Kidney (tissue), 13 donors: ENCODE measurements at regions not wholly inside any gene's neighbourhood (a gene's known extent, or its start where the extent isn't known, plus 50 kb on each side); places are given as distances from the start of the nearest gene placed in this dataset.

Experiments used
- DNase-seq, 5 donors: peaks; one replicate each; pipeline ENCODE4 v3.0.0-alpha.2; 2013 to 2020
- FAIRE-seq: peaks from 2 replicates; lab custom pipeline; 2012; peaks lifted over from hg19 to GRCh38; lab: Jason Lieb, UNC
- H3K27ac ChIP-seq, 2 donors: one replicate each; pipeline ENCODE4 v1.7.0; 2013; ENCODE audit warnings: low read depth in 2 of 2, low read length in 2 of 2, inconsistent platforms in 1 of 2
- H3K27me3 ChIP-seq: one replicate; pipeline ENCODE4 v1.7.1; 2013; ENCODE audit warnings: low read length, inconsistent platforms; ENCODE audit not compliant: control insufficient read depth, insufficient read depth
- H3K36me3 ChIP-seq, 3 donors: one replicate each; pipeline versions ENCODE4 v1.7.0 to v1.7.1; 2013; ENCODE audit warnings: low read length in 3 of 3, control low read depth in 1 of 3, inconsistent platforms in 1 of 3; ENCODE audit not compliant: insufficient read depth in 3 of 3, control insufficient read depth in 2 of 3
- H3K4me1 ChIP-seq, 3 donors: one replicate each; pipeline versions ENCODE4 v1.7.0 to v1.7.1; 2013; ENCODE audit warnings: low read length in 3 of 3, inconsistent platforms in 1 of 3, low read depth in 1 of 3; ENCODE audit not compliant: control insufficient read depth in 2 of 3, insufficient read depth in 2 of 3
- H3K4me3 ChIP-seq, 3 donors: one replicate each; pipeline versions ENCODE4 v1.7.0 to v1.8.1; 2013; ENCODE audit warnings: low read length in 3 of 3, control low read depth in 1 of 3, inconsistent platforms in 1 of 3
- H3K9ac ChIP-seq, 3 donors: one replicate each; pipeline versions ENCODE4 v1.7.0 to v1.7.1; 2013; ENCODE audit warnings: low read length in 3 of 3, control low read depth in 1 of 3, inconsistent platforms in 1 of 3
- H3K9me3 ChIP-seq, 3 donors: one replicate each; pipeline versions ENCODE4 v1.7.0 to v1.7.1; 2013; ENCODE audit warnings: low read length in 3 of 3, control low read depth in 1 of 3, inconsistent platforms in 1 of 3; ENCODE audit not compliant: control insufficient read depth in 2 of 3, insufficient read depth in 1 of 3
- CTCF ChIP-seq: IDR thresholded peaks from 3 replicates; pipeline ENCODE4 v1.5.1; 2012; ENCODE audit warnings: mild to moderate bottlenecking, moderate library complexity, borderline replicate concordance; ENCODE audit not compliant: insufficient read depth; ENCODE audit errors: extremely low read depth
- intact Hi-C: fragments of 100-400 bp; cut with DNase I; formaldehyde crosslinking; loops from one replicate; pipeline ENCODE4 v1.11.1; 2022
- donor health status: control.
- donor health status: control.
- donor health status: control.
- donor health status: control.
- donor health status: control.
- donor health status: DM: yes; HTN: yes; CAD: no.
- donor health status: Normal renal cell carcinoma (clear cell type).

GRCh38 chr12:28066879-28067278 lies 94.3 kb upstream of the PTHLH start:
- H3K9me3 ChIP-seq = no peaks in the 10 kb centered on the region
- no peak overlapping the region for H3K4me3 ChIP-seq
- intact Hi-C loops = no loop called here
- H3K36me3 ChIP-seq = no peaks in the 10 kb centered on the region
- TF ChIP-seq CTCF = no peak
- H3K27me3 ChIP-seq = no peaks in the 10 kb centered on the region
- no peak overlapping the region for H3K9ac ChIP-seq
- FAIRE-seq (no peak), DNase-seq (no peak)
- no peak overlapping the region for H3K27ac ChIP-seq
- no peaks in the 10 kb centered on the region for H3K4me1 ChIP-seq

DNA sequence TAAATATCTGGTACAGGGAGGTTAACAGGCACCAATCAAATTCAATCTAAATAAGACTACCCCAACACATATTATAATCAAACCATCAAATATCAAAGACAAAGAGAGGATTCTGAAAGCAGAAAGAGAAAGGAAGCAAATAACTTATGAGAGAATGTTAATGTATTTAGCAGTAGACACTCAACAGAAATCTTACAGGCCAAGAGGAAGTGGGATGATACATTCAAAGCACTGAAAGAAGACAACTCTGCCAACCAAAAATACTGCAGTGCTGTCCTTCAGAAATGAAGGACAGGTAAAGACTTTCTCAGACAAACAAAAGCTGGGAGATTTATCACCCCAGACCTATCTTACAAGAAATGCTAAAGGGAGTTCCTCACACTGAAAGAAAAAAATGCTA lies 95.9 kb upstream of the PTHLH start:
- H3K9ac ChIP-seq = no peak overlapping the region

DNA sequence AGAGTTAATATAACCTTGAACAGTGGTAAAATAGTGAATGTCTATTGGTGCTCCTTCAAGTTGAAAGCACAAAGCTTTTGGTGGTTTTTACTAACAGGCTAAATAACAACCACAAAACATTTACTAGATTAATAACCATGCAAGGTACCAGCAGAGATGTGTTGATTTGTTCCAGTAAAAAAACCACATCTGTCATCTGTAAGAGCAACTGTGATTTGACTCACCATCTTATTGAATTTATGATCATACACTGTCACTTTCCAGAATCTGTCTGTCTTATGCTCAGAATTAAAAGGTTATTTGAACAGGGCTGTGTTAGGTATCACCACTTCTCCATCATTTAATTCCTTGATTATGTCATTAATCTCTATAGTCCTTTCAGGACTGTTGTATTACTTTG lies 107.0 kb upstream of the PTHLH start:
- Histone ChIP-seq H3K36me3 (no peaks in the 10 kb centered on the region), H3K9me3 (no peaks in the 10 kb centered on the region), H3K9ac (no peak overlapping the region), H3K4me3 (no peak overlapping the region), H3K4me1 (no peaks in the 10 kb centered on the region), H3K27ac (no peak overlapping the region), H3K27me3 (no peaks in the 10 kb centered on the region)
- no peak for FAIRE-seq
- no peak for TF ChIP-seq CTCF
- no peak for DNase-seq
- intact Hi-C loops = no loop called here

More for the DNA sequence above, 95.9 kb upstream of the PTHLH start:
- no peak for TF ChIP-seq CTCF
- H3K36me3 ChIP-seq = no peaks in the 10 kb centered on the region
- no peaks in the 10 kb centered on the region for H3K4me1 ChIP-seq
- DNase-seq = no peak
- peaks cover 0 to 2% (median 0%) of the 10 kb centered on the region in 3 donors for H3K9me3 ChIP-seq
- no peaks in the 10 kb centered on the region for H3K27me3 ChIP-seq
- FAIRE-seq = no peak
- H3K27ac ChIP-seq = no peak overlapping the region
- no peak overlapping the region for H3K4me3 ChIP-seq
- intact Hi-C loops = no loop called here

DNA sequence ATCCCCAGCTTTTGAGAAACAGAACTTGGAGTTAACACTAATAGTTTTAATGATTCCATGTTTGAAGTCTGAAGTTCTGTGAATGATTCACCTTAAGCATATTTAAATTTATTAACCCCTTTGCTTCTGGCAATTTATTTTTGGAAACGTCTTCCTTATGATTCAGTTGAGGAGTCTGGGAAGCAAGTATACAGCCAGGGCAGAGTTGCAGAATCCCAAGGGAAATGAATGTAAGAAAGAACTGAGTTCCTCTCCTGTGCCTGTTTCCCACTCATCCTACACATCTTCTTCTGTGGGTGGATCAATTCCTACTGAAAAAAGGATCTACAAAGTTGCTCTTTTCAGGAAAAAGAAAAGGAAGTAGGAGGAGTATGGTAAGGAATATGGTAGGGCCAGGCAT lies 108.2 kb upstream of the CCDC91 start:
- no peaks in the 10 kb centered on the region for H3K9me3 ChIP-seq
- FAIRE-seq (no peak), DNase-seq (no peak)
- H3K4me3 ChIP-seq = no peak overlapping the region
- no peak for TF ChIP-seq CTCF
- H3K27ac ChIP-seq = no peak overlapping the region
- H3K9ac ChIP-seq = no peak overlapping the region
- no peaks in the 10 kb centered on the region for H3K4me1 ChIP-seq
- intact Hi-C loops = no loop called here
- no peaks in the 10 kb centered on the region for H3K36me3 ChIP-seq
- H3K27me3 ChIP-seq = no peaks in the 10 kb centered on the region
